Tibial nerve (tissue), 4 donors: ENCODE measurements at regions not wholly inside any gene's neighbourhood (a gene's known extent, or its start where the extent isn't known, plus 50 kb on each side); places are given as distances from the start of the nearest gene placed in this dataset.
A peak's percentile ranks its signal among the peaks of the same experiment; 100 is the strongest.

Source experiments
- DNase-seq, 2 donors: peaks; one replicate each; pipeline ENCODE4 v3.0.0-alpha.2; 2019; ENCODE audit warnings: low spot score in 2 of 2
- H3K27ac ChIP-seq, 4 donors: fragments of 200-600 bp; sonication (generic) in 3 of 4; one replicate each; pipeline ENCODE4 v1.5.1; 2017 to 2019; ENCODE audit warnings: mild to moderate bottlenecking in 1 of 4
- H3K27me3 ChIP-seq, 2 donors: fragments of 200-600 bp; sonication (generic) in 1 of 2; one replicate each; pipeline versions ENCODE4 v1.5.1 to v1.6.0; 2017 to 2019
- H3K36me3 ChIP-seq, 3 donors: fragments of 200-600 bp; sonication (generic); one replicate each; pipeline ENCODE4 v1.5.1; 2018 to 2019
- H3K4me1 ChIP-seq, 4 donors: fragments of 200-600 bp; sonication (generic) in 3 of 4; one replicate each; pipeline ENCODE4 v1.5.1; 2017 to 2019
- H3K4me3 ChIP-seq, 4 donors: fragments of 200-600 bp; sonication (generic) in 3 of 4; one replicate each; pipeline ENCODE4 v1.5.1; 2017 to 2019; ENCODE audit warnings: mild to moderate bottlenecking in 1 of 4, moderate library complexity in 1 of 4
- H3K9me3 ChIP-seq, 4 donors: fragments of 200-600 bp; sonication (generic) in 3 of 4; one replicate each; pipeline ENCODE4 v1.5.1; 2017 to 2019
- EP300 ChIP-seq, 2 donors: sonication (generic); formaldehyde crosslinking; IDR thresholded peaks; one replicate each; pipeline ENCODE4 v1.6.1; 2017; ENCODE audit warnings: antibody characterized with exemption in 2 of 2, mild to moderate bottlenecking in 1 of 2
- POLR2A ChIP-seq, 2 donors: fragments of 450-650 bp; IDR thresholded peaks; one replicate each; pipeline ENCODE4 v1.6.1; 2017; ENCODE audit warnings: antibody characterized with exemption in 2 of 2, mild to moderate bottlenecking in 2 of 2, moderate library complexity in 2 of 2
- WGBS, 2 donors: methylation state at CpG; one replicate each; pipeline ENCODE4 v1.1.5; 2018; 5-methylcytosine and 5-hydroxymethylcytosine counted together
- TF ChIP-seq, protein P1 (sequence below), 5 experiments: fragments of 200-600 bp in 3 of 5; fragments of 450-650 bp in 2 of 5; sonication (generic) in 3 of 5; IDR thresholded peaks; one replicate each; pipeline ENCODE4 v1.5.1; 2016 to 2019; ENCODE audit warnings: antibody characterized with exemption in 5 of 5, mild to moderate bottlenecking in 3 of 5, moderate library complexity in 2 of 5

DNA sequence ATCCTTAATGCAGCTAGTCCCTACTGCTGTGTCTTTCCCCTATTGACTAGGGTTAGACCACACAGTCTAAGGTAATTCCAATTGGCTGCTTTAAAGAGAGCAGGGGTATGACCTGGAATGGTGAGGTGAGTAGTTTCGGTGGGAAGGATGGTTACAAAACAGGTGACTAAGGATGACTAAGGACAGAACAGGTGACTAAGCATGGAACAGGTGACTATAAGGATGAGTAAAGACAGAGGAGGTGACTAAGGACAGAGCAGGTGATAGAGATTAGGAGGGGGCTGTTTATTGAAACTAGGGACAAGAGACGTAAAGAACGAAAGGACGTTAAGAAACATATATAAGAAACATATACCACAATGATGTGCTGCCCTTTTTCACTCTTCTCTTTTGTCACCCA lies 145.1 kb upstream of the TMEM106B start:
- TF ChIP-seq, protein P1, sequence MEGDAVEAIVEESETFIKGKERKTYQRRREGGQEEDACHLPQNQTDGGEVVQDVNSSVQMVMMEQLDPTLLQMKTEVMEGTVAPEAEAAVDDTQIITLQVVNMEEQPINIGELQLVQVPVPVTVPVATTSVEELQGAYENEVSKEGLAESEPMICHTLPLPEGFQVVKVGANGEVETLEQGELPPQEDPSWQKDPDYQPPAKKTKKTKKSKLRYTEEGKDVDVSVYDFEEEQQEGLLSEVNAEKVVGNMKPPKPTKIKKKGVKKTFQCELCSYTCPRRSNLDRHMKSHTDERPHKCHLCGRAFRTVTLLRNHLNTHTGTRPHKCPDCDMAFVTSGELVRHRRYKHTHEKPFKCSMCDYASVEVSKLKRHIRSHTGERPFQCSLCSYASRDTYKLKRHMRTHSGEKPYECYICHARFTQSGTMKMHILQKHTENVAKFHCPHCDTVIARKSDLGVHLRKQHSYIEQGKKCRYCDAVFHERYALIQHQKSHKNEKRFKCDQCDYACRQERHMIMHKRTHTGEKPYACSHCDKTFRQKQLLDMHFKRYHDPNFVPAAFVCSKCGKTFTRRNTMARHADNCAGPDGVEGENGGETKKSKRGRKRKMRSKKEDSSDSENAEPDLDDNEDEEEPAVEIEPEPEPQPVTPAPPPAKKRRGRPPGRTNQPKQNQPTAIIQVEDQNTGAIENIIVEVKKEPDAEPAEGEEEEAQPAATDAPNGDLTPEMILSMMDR (IDR thresholded peaks at IDR 0.05): no peak
- TF ChIP-seq EP300 (IDR thresholded peaks at IDR 0.05) (no peak), POLR2A (IDR thresholded peaks at IDR 0.05) (no peak)
- 94 to 97% methylated on average over 4 of the region's 4 CpGs for WGBS, 2 donors

GRCh38 chr7:12066521-12066920 lies 144.6 kb upstream of the TMEM106B start:
- Histone ChIP-seq H3K4me3 (no peak overlapping the region), H3K27me3 (no peaks in the 10 kb centered on the region), H3K9me3 (no peaks in the 10 kb centered on the region), H3K27ac (no peak overlapping the region), H3K4me1 (no peaks in the 10 kb centered on the region), H3K36me3 (no peaks in the 10 kb centered on the region)
- no peak for DNase-seq
- TF ChIP-seq, protein P1 (IDR thresholded peaks at IDR 0.05): no peak
- TF ChIP-seq POLR2A (IDR thresholded peaks at IDR 0.05): no peak
- TF ChIP-seq EP300 (IDR thresholded peaks at IDR 0.05): no peak
- 83 to 88% methylated on average over 2 of the region's 2 CpGs for WGBS, 2 donors

More for the DNA sequence above, 145.1 kb upstream of the TMEM106B start:
- no peak for DNase-seq
- Histone ChIP-seq H3K9me3 (no peaks in the 10 kb centered on the region), H3K4me3 (no peak overlapping the region), H3K4me1 (no peaks in the 10 kb centered on the region), H3K27me3 (no peaks in the 10 kb centered on the region), H3K36me3 (no peaks in the 10 kb centered on the region), H3K27ac (no peak overlapping the region)

DNA sequence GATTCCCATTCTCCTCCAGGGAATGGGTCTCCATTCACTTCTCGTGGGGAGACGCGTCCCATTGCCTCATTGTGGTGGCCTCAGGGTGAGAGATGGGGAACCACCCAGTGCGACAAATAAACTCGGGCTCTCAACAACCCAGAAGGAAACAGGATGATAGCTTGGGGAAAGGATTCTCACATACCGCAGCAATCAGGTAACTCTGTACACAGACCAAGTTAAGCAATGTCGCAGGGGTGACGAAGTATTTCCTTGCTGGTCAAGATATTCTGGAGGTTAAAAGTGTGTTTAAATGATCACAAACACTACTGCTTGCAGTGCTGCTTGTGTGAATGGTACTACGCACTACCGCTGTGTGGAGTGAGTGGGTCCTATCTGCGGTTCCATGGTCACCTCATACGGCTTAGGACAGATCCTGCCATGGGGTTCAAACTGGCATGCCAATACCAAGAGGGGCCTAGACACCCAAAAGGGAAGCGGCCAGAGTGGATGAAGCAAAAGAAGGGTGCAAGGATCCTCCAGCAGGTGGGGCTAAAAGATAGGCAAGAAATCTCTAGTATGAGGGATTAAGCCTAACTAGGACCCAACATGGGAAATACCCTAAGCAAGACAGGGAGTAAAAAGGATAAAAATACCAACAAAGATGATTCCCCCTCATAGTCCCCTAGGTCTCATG lies 143.8 kb upstream of the TMEM106B start:
- no peak for TF ChIP-seq EP300 (IDR thresholded peaks at IDR 0.05)
- TF ChIP-seq, protein P1 (IDR thresholded peaks at IDR 0.05): peak; percentile 45 to 58 (median 57)
- H3K4me1 ChIP-seq: no peaks in the 10 kb centered on the region
- no peak overlapping the region for H3K4me3 ChIP-seq
- no peaks in the 10 kb centered on the region for H3K27me3 ChIP-seq
- no peaks in the 10 kb centered on the region for H3K9me3 ChIP-seq
- DNase-seq: peak in 1 of 2 donors; percentile 52
- no peak overlapping the region for H3K27ac ChIP-seq
- H3K36me3 ChIP-seq: no peaks in the 10 kb centered on the region
- WGBS, 2 donors: 77 to 85% methylated on average over 13 of the region's 13 CpGs

DNA sequence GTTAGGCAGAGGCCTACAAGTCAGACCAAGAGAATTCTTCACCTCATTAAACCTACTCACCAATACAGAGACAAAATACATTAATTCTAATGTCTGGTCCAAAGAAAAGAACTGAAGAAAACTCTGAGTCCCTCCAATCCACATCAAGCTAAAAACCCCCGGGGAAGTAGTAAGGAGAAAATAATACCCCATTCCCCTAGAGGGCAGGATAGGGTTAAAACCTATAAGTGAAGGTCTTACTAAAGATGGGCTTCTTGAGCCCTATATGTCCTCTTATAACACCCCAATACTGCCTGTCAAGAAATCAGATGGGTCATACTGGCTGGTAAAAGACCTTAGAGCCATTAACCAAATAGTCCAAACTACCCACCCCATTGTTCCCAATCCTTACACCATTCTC lies 141.3 kb upstream of the TMEM106B start:
- Histone ChIP-seq H3K27ac (no peak overlapping the region), H3K4me1 (no peaks in the 10 kb centered on the region), H3K9me3 (peaks cover 0 to 2% (median 0%) of the 10 kb centered on the region in 4 donors), H3K27me3 (no peaks in the 10 kb centered on the region), H3K4me3 (no peak overlapping the region), H3K36me3 (no peaks in the 10 kb centered on the region)
- DNase-seq: no peak
- no peak for TF ChIP-seq EP300 (IDR thresholded peaks at IDR 0.05)
- TF ChIP-seq POLR2A (IDR thresholded peaks at IDR 0.05): no peak
- TF ChIP-seq, protein P1 (IDR thresholded peaks at IDR 0.05): no peak
- WGBS, 2 donors: 49 to 92% methylated on average over 1 of the region's 1 CpG

GRCh38 chr7:12074889-12075288 lies 136.2 kb upstream of the TMEM106B start:
- no peak for TF ChIP-seq POLR2A (IDR thresholded peaks at IDR 0.05)
- TF ChIP-seq, protein P1 (IDR thresholded peaks at IDR 0.05): no peak
- no peak for TF ChIP-seq EP300 (IDR thresholded peaks at IDR 0.05)
- 85 to 95% methylated on average over 1 of the region's 1 CpG for WGBS, 2 donors
- no peak for DNase-seq
- Histone ChIP-seq H3K9me3 (peaks cover 0 to 16% (median 0%) of the 10 kb centered on the region in 4 donors), H3K27ac (no peak overlapping the region), H3K27me3 (no peaks in the 10 kb centered on the region), H3K36me3 (no peaks in the 10 kb centered on the region), H3K4me1 (no peaks in the 10 kb centered on the region), H3K4me3 (no peak overlapping the region)
